GM19324 (cell line): ENCODE measurements at regions not wholly inside any gene's neighbourhood (a gene's known extent, or its start where the extent isn't known, plus 50 kb on each side); places are given as distances from the start of the nearest gene placed in this dataset.
"Not testable (repeated sequence)": the region's sequence is repeated elsewhere in the genome, so short reads cannot be mapped to it uniquely, and the experiment has no call there.

Experiments used
- ATAC-seq: cut with Tn5 transposase; IDR thresholded peaks from one replicate; pipeline ENCODE4 v1.9.1; 2021; ENCODE audit warnings: mild to moderate bottlenecking, moderate library complexity; ENCODE audit not compliant: unreplicated experiment, low FRiP score

- no peak for ATAC-seq
These were observed 755.5 kb upstream of the SEMA6D start for GRCh38 chr15:46961795-46962194.

DNA sequence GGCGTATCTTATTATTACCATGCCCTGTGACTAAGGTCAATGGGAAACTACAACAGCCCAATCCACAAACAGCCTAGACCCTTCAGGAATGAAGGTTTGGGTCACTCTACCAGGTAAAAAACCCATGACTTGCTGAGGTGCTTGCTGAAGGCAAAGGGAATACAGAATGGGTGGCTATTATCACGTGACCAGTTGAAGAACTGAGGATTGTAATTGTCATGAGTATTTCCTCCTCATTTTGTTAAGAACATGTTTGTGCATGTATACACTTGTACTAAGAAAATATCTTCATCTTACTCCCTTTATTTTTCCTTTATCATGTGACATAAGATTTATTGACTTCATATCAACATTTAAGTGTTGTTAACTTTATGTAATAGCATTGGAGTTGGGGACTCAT is 729.2 kb upstream of the SEMA6D start:
- ATAC-seq, result not testable (repeated sequence)

- no peak for ATAC-seq
These were observed 720.9 kb upstream of the SEMA6D start for GRCh38 chr15:46996359-46996758.

- ATAC-seq, result no peak
These were observed 719.8 kb upstream of the SEMA6D start for GRCh38 chr15:46997501-46997900.

- ATAC-seq, result no peak
These were observed 713.7 kb upstream of the SEMA6D start for GRCh38 chr15:47003568-47003967.

DNA sequence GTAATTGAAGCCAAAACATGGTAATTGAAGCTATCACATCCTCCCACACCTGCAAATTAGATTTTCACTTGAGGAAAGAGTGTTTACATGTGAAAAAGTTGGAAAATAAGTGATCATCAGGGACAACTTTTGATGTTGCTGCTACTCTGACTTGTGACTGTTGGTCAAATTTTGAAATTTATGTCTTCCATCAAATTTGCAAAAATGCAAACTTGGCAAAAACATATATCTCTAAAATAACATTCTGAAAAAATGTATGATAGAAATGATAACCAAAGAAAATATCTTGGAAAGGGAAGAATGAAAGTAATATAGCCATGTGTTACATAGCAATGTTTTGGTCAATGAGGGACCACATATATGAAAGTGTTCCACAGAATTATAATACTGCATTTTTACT is 703.9 kb upstream of the SEMA6D start:
- no peak for ATAC-seq

GRCh38 chr15:47027322-47027946 is 689.9 kb upstream of the SEMA6D start:
- no peak for ATAC-seq

GRCh38 chr15:47035475-47036406 is 681.6 kb upstream of the SEMA6D start:
- ATAC-seq, result no peak

GRCh38 chr15:47037003-47037402 is 680.3 kb upstream of the SEMA6D start:
- no peak for ATAC-seq

DNA sequence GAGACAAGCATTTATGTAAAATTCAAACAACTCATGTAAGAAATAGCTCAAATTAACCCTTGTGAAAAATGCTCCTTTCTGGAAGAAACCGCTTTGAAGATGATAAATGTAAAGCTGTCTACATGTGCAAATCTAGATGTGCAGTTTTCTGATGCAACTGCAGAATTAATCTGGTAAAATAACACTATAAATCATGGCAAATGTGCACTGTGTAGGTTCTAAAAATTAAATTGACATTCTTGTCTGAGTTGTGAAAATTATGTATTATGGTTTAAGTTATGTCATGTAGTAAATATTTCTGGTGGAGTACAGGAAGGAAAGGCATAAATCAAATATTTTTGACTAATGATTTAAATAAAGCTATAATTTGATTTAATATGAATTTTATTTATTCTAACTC is 678.1 kb upstream of the SEMA6D start:
- ATAC-seq, result no peak

GRCh38 chr15:47041301-47041700 is 676.0 kb upstream of the SEMA6D start:
- ATAC-seq, result no peak

DNA sequence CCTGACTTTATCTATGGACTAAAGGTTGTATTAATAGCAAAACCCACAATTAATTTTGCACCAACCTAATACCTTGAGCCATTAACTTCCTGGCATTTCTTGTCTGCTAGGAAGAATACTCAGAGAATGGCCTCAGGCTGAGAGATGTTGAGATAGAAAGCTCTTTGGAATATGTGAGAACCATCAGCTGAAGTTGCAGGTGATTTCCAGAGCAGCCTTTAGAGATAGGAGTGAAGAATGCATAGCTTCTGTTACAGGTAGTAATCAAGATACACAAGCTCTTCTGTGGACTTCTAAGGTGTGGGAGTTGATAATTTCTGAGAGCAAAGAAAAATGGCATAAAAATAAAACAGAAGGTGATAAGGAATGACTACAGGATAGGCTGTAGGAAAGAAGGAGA is 669.3 kb upstream of the SEMA6D start:
- not testable (repeated sequence) for ATAC-seq

- ATAC-seq, result no peak
These were observed 650.9 kb upstream of the SEMA6D start for GRCh38 chr15:47066392-47066791.

DNA sequence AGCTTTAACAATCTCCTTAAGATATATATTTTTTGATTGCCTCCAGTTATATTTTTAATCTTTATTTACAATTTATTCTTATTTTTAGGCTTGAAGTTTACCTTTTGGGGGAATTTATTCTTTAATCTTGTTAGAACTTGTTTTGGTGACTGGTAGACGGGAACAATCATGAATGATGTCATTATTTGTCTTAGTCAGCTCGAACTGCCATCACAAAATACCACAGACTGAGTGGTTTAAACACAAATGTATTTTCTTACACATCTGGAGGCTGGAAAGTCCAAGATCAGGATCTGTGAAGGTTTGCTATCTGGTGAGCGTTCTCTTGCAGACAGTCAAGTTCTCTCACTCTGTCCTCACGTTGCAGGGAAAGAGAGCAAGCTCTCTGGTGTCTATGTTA is 639.5 kb upstream of the SEMA6D start:
- not testable (repeated sequence) for ATAC-seq

GRCh38 chr15:47095833-47096232 is 621.5 kb upstream of the SEMA6D start:
- ATAC-seq, result no peak

DNA sequence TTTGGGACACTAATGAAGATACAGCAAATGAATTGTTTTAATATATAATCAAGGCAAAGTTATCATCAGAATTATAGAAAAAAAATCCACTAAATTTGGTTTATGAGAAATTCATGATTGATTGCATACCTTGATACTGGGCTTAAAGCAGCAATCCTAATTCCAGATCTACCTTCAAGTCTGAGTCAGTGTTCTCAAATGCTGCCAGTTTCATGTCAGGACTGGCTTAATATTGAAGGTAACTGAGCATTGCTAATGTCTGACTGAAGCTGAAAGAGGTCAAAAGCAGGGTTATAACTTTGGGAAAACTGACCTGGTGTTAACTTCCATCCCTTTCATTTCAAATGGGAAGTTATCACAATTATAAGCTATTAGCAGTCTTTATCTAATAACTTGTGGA is 618.8 kb upstream of the SEMA6D start:
- not testable (repeated sequence) for ATAC-seq

DNA sequence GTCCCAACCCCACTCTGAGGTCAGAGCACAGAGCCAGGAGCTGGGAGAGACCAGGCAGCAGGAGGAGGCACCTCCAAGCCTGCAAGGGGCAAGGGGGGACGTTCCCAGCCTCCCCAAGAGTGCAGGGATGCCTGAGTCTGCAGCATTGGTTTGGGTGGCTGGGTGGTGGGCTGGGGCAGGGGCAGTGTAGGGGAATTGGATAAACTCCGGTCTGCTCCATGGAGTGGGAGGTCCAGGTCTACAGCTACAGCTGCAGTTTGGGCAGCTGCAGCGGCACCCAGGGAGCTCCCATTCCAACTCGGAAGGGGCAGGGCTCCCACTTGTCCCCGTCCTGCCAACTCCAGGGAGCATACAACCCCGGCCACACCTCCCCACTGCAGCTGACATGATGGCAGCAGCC is 617.5 kb upstream of the SEMA6D start:
- not testable (repeated sequence) for ATAC-seq

DNA sequence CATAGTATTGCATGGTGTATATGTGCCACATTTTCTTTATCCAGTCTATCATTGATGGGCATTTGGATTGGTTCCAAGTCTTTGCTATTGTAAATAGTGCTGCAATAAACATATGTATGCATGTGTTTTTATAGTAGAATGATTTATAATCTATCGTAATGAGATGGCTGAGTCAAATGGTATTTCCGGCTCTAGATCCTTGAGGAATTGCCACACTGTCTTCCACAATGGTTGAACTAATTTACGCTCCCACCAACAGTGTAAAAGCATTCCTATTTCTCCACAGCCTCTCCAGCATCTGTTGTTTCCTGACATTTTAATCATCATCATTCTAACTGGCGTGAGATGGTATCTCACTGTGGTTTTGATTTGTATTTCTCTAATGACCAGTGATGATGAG is 608.5 kb upstream of the SEMA6D start:
- not testable (repeated sequence) for ATAC-seq

GRCh38 chr15:47116698-47117097 is 600.6 kb upstream of the SEMA6D start:
- no peak for ATAC-seq

GRCh38 chr15:47119349-47119748 is 598.0 kb upstream of the SEMA6D start:
- ATAC-seq, result no peak

GRCh38 chr15:47124430-47125102 is 592.7 kb upstream of the SEMA6D start:
- no peak for ATAC-seq
